Caco-2 (cell line): ENCODE measurements at regions not wholly inside any gene's neighbourhood (a gene's known extent, or its start where the extent isn't known, plus 50 kb on each side); places are given as distances from the start of the nearest gene placed in this dataset.

Experiments used
- BruUV-seq: library from RNA; stranded (reverse); fragments of 400-500 nt; replicated peaks from 2 replicates; lab custom pipeline; 2021; lab: Mats Ljungman, UMichigan
- CTCF ChIA-PET: fragments of 300-600 bp; sonication (Branson Sonifier 250); formaldehyde crosslinking; loops from one replicate; lab custom pipeline; 2022; ENCODE audit warnings: antibody characterized with exemption; lab: Charles Lee
- POLR2A ChIA-PET: fragments of 300-600 bp; sonication (Branson Sonifier 250); formaldehyde crosslinking; loops from one replicate; lab custom pipeline; 2022; ENCODE audit warnings: antibody characterized with exemption; lab: Charles Lee
- DNase-seq, 2 experiments: peaks; one replicate each; pipeline versions ENCODE4 v3.0.0 to v3.0.0-alpha.2; 2020 to 2022
- H3K27me3 ChIP-seq: replicated peaks from 2 replicates; pipeline ENCODE4 v1.6.0; 2011; ENCODE audit warnings: low read length; ENCODE audit not compliant: control insufficient read depth, insufficient read depth
- H3K36me3 ChIP-seq: 2 replicates; pipeline ENCODE4 v1.5.1; 2011; ENCODE audit warnings: low read length; ENCODE audit not compliant: control insufficient read depth, insufficient read depth
- H3K4me1 ChIP-seq: fragments of 250-450 bp; sonication (Bioruptor Pico); 2 replicates; pipeline ENCODE4 v1.5.1; 2020; ENCODE audit warnings: mild to moderate bottlenecking
- H3K4me3 ChIP-seq: 2 replicates; pipeline ENCODE4 v1.5.1; 2011; ENCODE audit warnings: low read depth, mild to moderate bottlenecking, control low read depth, low read length
- H3K9me3 ChIP-seq: fragments of 250-450 bp; sonication (Bioruptor Pico); 2 replicates; pipeline ENCODE4 v1.5.1; 2020; ENCODE audit warnings: mild to moderate bottlenecking, moderate library complexity
- H3K27ac Mint-ChIP-seq: one replicate; pipeline ENCODE4 v1.8.0; 2022; ENCODE audit warnings: mixed read lengths; ENCODE audit not compliant: unreplicated experiment
- H3K27me3 Mint-ChIP-seq: one replicate; pipeline ENCODE4 v1.8.0; 2022; ENCODE audit warnings: mixed read lengths; ENCODE audit not compliant: insufficient read depth, unreplicated experiment
- H3K36me3 Mint-ChIP-seq: one replicate; pipeline ENCODE4 v1.8.0; 2022; ENCODE audit warnings: mild to moderate bottlenecking, mixed read lengths; ENCODE audit not compliant: insufficient read depth, unreplicated experiment
- H3K4me1 Mint-ChIP-seq: one replicate; pipeline ENCODE4 v1.8.0; 2022; ENCODE audit warnings: low read depth, mixed read lengths; ENCODE audit not compliant: unreplicated experiment
- H3K4me3 Mint-ChIP-seq: one replicate; pipeline ENCODE4 v1.8.0; 2022; ENCODE audit warnings: mild to moderate bottlenecking, moderate library complexity, mixed read lengths; ENCODE audit not compliant: unreplicated experiment
- H3K9me3 Mint-ChIP-seq: one replicate; pipeline ENCODE4 v1.8.0; 2022; ENCODE audit warnings: mixed read lengths; ENCODE audit not compliant: unreplicated experiment
- intact Hi-C: fragments of 100-400 bp; cut with micrococcal nuclease; formaldehyde crosslinking; loops from one replicate; pipeline ENCODE4 v1.10.0; 2022; ENCODE audit not compliant: unreplicated experiment
- TF ChIP-seq, protein P1 (sequence below), 2 experiments: fragments of 200-600 bp in 1 of 2; IDR thresholded peaks; 1 replicate in 1 of 2; 2 replicates in 1 of 2; pipeline versions ENCODE4 v1.5.1 to v1.8.0; 2011 to 2022; ENCODE audit warnings: antibody characterized with exemption in 1 of 2, control low read depth in 1 of 2, inconsistent platforms in 1 of 2, low read depth in 1 of 2, low read length in 1 of 2, mild to moderate bottlenecking in 1 of 2, moderate library complexity in 1 of 2; ENCODE audit not compliant: insufficient read depth in 1 of 2, severe bottlenecking in 1 of 2, unreplicated experiment in 1 of 2

DNA sequence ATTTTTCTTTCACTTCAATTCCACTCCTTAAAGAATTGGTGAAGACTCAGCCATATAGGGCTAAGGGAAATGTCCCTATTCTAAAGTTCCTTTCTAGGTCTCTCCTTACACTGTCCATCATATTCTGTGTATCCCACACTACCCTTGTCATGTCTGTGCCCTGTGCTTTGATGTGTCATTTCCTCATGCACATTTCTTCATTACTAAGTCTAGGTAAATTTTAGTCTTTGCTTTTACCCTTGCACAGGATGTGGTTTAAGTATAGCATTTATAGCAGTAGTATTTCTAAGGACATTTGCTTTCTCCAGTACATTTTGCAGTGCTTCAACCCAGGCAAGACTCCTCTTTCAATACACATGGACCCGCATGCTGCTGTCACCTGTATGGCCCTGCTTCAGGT, 221.5 kb upstream of the ACVR2A start:
- intact Hi-C loops, result no loop called here

DNA sequence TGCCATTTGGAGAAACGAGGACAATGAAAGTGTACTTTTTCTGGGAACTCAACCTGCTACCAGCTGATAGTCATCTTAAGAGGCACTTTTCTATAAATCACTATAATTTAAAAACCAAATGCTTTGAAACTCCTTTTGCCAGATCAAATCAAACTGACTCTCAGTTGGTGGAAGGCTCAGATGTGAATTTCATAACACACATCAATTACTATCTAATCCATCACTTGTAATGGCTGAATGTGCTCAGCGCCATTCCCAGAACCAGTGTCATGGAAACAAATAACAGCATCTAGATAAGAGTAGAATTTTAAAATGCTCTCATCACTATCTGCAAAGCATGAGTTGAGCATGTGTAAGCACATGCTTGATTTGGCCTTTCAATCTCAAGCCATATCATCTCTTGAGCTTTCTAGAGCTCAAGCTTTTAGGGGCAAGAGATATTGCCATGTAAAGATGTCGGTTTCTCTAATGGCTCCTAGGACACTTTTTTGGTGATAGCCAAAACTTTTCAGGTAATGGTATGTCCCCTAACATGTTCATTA, 223.1 kb upstream of the ACVR2A start:
- Mint-ChIP-seq H3K27ac (no peak overlapping the region), H3K27me3 (peaks cover 4% of the 10 kb centered on the region), H3K4me3 (no peak overlapping the region), H3K36me3 (no peaks in the 10 kb centered on the region), H3K9me3 (no peaks in the 10 kb centered on the region), H3K4me1 (no peaks in the 10 kb centered on the region)
- ChIA-PET CTCF (no interaction called here), POLR2A (no interaction called here)
- no peak for DNase-seq
- Histone ChIP-seq H3K36me3 (no peaks in the 10 kb centered on the region), H3K27me3 (no peaks in the 10 kb centered on the region), H3K4me1 (no peaks in the 10 kb centered on the region), H3K9me3 (no peaks in the 10 kb centered on the region), H3K4me3 (no peak overlapping the region)
- intact Hi-C loops, result no loop called here
- TF ChIP-seq, protein P1, sequence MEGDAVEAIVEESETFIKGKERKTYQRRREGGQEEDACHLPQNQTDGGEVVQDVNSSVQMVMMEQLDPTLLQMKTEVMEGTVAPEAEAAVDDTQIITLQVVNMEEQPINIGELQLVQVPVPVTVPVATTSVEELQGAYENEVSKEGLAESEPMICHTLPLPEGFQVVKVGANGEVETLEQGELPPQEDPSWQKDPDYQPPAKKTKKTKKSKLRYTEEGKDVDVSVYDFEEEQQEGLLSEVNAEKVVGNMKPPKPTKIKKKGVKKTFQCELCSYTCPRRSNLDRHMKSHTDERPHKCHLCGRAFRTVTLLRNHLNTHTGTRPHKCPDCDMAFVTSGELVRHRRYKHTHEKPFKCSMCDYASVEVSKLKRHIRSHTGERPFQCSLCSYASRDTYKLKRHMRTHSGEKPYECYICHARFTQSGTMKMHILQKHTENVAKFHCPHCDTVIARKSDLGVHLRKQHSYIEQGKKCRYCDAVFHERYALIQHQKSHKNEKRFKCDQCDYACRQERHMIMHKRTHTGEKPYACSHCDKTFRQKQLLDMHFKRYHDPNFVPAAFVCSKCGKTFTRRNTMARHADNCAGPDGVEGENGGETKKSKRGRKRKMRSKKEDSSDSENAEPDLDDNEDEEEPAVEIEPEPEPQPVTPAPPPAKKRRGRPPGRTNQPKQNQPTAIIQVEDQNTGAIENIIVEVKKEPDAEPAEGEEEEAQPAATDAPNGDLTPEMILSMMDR (IDR thresholded peaks at IDR 0.05; ENCODE audit: insufficient read depth in 1 of 2, low read depth in 1 of 2, low read length in 1 of 2, severe bottlenecking in 1 of 2, unreplicated experiment in 1 of 2), result no peak
- BruUV-seq, result no TSS peak

More for the DNA sequence above, 221.5 kb upstream of the ACVR2A start:
- H3K27me3 ChIP-seq, result no peaks in the 10 kb centered on the region
- Mint-ChIP-seq H3K4me1 (no peaks in the 10 kb centered on the region), H3K4me3 (no peak overlapping the region), H3K36me3 (no peaks in the 10 kb centered on the region), H3K9me3 (no peaks in the 10 kb centered on the region), H3K27ac (no peak overlapping the region), H3K27me3 (no peaks in the 10 kb centered on the region)
- H3K36me3 ChIP-seq, result no peaks in the 10 kb centered on the region
- TF ChIP-seq, protein P1 (IDR thresholded peaks at IDR 0.05; ENCODE audit: insufficient read depth in 1 of 2, low read depth in 1 of 2, low read length in 1 of 2, severe bottlenecking in 1 of 2, unreplicated experiment in 1 of 2), result no peak
- BruUV-seq, result no TSS peak
- CTCF ChIA-PET, result no interaction called here
- no peak for DNase-seq
- H3K4me3 ChIP-seq, result no peak overlapping the region
- POLR2A ChIA-PET, result no interaction called here
- no peaks in the 10 kb centered on the region for H3K4me1 ChIP-seq
- H3K9me3 ChIP-seq, result no peaks in the 10 kb centered on the region

DNA sequence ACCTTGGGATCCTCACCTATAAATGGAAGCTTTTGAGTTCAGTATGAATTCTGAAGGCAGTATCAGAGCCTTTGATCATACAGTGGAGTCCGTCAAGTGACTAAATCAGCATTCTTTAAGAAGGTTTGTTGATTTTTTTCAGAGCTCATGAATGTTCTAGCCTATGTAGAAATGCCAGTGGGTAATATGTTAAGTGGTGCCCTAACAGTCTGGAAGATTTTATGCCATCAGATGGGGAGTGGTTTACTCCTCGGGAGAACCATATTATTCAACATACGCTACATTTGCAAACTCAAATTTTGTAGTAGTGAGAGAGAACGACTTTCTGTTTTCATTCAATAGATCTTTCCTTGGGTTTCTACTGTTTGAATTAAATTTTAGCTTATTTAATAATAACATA, 225.0 kb upstream of the ACVR2A start:
- Histone ChIP-seq H3K27me3 (no peaks in the 10 kb centered on the region), H3K36me3 (no peaks in the 10 kb centered on the region), H3K9me3 (no peaks in the 10 kb centered on the region), H3K4me1 (no peaks in the 10 kb centered on the region), H3K4me3 (no peak overlapping the region)
- ChIA-PET CTCF (no interaction called here), POLR2A (no interaction called here)
- Mint-ChIP-seq H3K27ac (no peak overlapping the region), H3K9me3 (no peaks in the 10 kb centered on the region), H3K36me3 (no peaks in the 10 kb centered on the region), H3K4me3 (no peak overlapping the region), H3K27me3 (peaks cover 4% of the 10 kb centered on the region), H3K4me1 (no peaks in the 10 kb centered on the region)
- DNase-seq, result no peak
- intact Hi-C loops, result no loop called here
- no TSS peak for BruUV-seq
- TF ChIP-seq, protein P1 (IDR thresholded peaks at IDR 0.05; ENCODE audit: insufficient read depth in 1 of 2, low read depth in 1 of 2, low read length in 1 of 2, severe bottlenecking in 1 of 2, unreplicated experiment in 1 of 2), result no peak
